Neural cell (in vitro differentiated cells): ENCODE measurements at regions not wholly inside any gene's neighbourhood (a gene's known extent, or its start where the extent isn't known, plus 50 kb on each side); places are given as distances from the start of the nearest gene placed in this dataset.

Experiments
- EP300 ChIP-seq: fragments of 450-650 bp; conservative IDR thresholded peaks from 2 replicates; pipeline ENCODE4 v1.6.1; 2014; ENCODE audit warnings: antibody characterized with exemption, mild to moderate bottlenecking, moderate library complexity; ENCODE audit not compliant: poor library complexity, severe bottlenecking
- EZH2 ChIP-seq: fragments of 200-600, 300-800 bp; shearing (Covaris generic), sonication (generic); IDR thresholded peaks from 2 replicates; pipeline ENCODE4 v1.6.1; 2014; ENCODE audit warnings: antibody characterized with exemption, low read length, borderline replicate concordance, mild to moderate bottlenecking; ENCODE audit not compliant: insufficient read depth, poor library complexity, severe bottlenecking
- POLR2AphosphoS5 ChIP-seq: IDR thresholded peaks from 2 replicates; pipeline ENCODE4 v1.6.1; 2012
- TF ChIP-seq, protein P1 (sequence below): fragments of 450-650 bp; IDR thresholded peaks from 2 replicates; pipeline ENCODE4 v1.5.1; 2014; ENCODE audit warnings: antibody characterized with exemption, mild to moderate bottlenecking, moderate library complexity; ENCODE audit not compliant: poor library complexity, severe bottlenecking
- TF ChIP-seq, protein P2 (sequence below): IDR thresholded peaks from 2 replicates; pipeline ENCODE4 v1.6.1; 2012; ENCODE audit warnings: borderline replicate concordance

DNA sequence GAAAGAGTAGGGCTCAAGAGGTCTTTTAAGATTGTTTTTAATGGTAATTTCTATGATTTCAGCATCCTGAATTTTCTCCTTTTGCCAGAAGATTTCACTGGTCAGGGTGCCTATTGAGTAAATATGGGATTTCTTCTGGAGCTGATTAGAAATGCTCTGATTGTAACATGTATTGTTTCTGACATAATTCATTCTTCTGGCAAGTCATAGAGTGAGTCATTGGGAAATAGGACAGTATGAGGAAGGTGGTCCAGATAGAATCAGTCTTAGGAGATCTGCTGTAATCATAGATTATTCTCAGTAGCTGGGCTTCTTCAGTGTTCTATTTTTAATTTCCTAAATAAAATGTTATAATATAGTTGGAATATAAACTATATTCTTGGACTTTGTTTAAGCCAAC lies 182.0 kb upstream of the NAV3 start:
- TF ChIP-seq, protein P1, sequence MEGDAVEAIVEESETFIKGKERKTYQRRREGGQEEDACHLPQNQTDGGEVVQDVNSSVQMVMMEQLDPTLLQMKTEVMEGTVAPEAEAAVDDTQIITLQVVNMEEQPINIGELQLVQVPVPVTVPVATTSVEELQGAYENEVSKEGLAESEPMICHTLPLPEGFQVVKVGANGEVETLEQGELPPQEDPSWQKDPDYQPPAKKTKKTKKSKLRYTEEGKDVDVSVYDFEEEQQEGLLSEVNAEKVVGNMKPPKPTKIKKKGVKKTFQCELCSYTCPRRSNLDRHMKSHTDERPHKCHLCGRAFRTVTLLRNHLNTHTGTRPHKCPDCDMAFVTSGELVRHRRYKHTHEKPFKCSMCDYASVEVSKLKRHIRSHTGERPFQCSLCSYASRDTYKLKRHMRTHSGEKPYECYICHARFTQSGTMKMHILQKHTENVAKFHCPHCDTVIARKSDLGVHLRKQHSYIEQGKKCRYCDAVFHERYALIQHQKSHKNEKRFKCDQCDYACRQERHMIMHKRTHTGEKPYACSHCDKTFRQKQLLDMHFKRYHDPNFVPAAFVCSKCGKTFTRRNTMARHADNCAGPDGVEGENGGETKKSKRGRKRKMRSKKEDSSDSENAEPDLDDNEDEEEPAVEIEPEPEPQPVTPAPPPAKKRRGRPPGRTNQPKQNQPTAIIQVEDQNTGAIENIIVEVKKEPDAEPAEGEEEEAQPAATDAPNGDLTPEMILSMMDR = no peak
- TF ChIP-seq EP300 (no peak), POLR2AphosphoS5 (no peak), EZH2 (no peak)
- TF ChIP-seq, protein P2, sequence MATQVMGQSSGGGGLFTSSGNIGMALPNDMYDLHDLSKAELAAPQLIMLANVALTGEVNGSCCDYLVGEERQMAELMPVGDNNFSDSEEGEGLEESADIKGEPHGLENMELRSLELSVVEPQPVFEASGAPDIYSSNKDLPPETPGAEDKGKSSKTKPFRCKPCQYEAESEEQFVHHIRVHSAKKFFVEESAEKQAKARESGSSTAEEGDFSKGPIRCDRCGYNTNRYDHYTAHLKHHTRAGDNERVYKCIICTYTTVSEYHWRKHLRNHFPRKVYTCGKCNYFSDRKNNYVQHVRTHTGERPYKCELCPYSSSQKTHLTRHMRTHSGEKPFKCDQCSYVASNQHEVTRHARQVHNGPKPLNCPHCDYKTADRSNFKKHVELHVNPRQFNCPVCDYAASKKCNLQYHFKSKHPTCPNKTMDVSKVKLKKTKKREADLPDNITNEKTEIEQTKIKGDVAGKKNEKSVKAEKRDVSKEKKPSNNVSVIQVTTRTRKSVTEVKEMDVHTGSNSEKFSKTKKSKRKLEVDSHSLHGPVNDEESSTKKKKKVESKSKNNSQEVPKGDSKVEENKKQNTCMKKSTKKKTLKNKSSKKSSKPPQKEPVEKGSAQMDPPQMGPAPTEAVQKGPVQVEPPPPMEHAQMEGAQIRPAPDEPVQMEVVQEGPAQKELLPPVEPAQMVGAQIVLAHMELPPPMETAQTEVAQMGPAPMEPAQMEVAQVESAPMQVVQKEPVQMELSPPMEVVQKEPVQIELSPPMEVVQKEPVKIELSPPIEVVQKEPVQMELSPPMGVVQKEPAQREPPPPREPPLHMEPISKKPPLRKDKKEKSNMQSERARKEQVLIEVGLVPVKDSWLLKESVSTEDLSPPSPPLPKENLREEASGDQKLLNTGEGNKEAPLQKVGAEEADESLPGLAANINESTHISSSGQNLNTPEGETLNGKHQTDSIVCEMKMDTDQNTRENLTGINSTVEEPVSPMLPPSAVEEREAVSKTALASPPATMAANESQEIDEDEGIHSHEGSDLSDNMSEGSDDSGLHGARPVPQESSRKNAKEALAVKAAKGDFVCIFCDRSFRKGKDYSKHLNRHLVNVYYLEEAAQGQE = no peak
